OCI-M2 (cell line): ENCODE measurements at regions not wholly inside any gene's neighbourhood (a gene's known extent, or its start where the extent isn't known, plus 50 kb on each side); places are given as distances from the start of the nearest gene placed in this dataset.

Source experiments
- DNase-seq: peaks from one replicate; lab custom pipeline; 2025; ENCODE audit not compliant: unreplicated experiment; lab: John Stamatoyannopoulos, UW

GRCh38 chr4:176971576-176972115 lies 178.9 kb upstream of the VEGFC start:
- DNase-seq = no peak

- no peak for DNase-seq
Measured at GRCh38 chr4:176979416-176979815, 186.7 kb upstream of the VEGFC start.

- no peak for DNase-seq
Measured at GRCh38 chr4:176981074-176981473, 188.4 kb upstream of the VEGFC start.

DNA sequence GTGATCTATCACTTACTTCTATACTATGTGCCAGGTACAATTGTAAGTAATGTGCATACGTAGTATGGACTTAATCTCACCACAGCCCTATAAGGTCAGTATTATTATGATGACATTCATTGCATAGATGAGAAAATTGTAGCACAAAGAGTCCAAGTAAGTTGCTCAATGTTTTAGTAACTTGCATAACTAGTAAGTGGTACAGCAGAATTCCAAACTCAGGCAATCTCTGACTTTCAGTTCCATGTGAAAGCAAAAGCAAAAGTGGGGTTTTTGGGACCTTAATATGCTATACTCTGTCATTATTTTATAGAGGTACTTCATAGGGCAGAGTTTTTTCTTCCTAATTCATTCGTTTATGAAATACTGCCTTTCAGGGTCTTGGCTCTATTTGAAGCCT lies 188.8 kb upstream of the VEGFC start:
- DNase-seq = no peak

DNA sequence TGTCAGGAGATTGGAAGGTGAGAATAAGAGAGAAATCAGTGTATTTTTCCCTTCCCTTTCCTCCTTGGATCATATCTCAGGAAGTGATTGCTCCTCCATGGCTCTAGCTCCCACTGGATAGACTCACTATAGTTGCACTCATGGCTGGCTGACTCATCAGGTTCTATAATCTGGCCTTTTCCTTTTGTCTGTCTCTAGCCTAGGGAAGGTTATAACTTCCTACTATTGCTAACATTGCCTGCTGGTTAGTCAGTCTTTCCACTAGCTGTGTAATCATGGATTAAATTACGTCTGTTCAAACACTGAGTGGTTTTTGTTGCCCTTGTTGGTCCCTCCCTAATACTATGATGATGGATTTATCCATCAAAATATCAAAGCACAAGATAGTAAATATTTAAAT lies 195.5 kb upstream of the VEGFC start:
- DNase-seq = no peak

DNA sequence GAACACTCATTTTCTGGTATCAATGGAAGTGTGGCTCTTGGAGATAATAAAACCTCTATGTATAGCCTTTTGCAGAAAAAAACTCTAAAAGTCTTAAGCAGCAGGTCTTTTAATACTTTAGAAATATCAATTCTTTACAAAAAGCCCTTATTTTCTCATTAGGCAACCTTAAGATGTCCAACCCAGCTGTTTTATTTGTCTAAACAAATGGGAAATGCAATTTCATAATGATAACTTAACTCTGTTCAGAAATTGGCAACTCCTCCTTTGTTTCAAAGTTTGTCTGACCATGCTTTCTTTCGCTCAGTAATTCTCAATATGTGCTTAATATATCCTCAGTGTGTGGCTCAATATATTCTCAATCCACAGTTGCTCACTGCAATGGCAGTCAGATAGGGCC lies 196.5 kb upstream of the VEGFC start:
- DNase-seq = no peak

DNA sequence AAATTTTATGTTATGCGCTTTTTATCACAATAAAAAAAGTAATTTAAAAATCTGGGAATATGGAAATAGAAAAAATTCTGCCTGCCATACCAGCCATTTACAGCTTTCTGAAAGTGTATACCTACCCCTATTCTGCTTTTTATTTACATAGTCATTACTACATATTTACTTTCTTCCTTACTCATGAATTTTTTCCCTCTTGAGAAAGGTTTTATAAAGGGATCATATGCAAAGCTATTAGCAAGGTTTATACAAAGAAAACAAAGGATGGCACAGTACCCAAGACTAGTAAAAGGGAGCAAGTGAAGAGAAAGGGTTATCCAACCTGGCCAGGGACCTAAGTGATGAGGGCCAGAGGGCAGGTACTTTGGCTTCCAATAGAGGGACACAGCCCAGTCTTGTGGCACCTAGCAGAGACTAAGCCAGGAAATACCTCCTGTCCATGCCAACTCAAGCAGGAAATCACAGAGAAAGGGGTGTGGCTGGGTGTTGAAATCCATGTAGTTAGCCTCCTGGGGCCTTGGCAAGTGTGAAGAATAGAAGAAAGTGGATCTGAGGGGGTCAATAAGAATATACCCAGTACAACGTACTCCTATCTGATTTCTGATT lies 207.3 kb upstream of the VEGFC start:
- no peak for DNase-seq

DNA sequence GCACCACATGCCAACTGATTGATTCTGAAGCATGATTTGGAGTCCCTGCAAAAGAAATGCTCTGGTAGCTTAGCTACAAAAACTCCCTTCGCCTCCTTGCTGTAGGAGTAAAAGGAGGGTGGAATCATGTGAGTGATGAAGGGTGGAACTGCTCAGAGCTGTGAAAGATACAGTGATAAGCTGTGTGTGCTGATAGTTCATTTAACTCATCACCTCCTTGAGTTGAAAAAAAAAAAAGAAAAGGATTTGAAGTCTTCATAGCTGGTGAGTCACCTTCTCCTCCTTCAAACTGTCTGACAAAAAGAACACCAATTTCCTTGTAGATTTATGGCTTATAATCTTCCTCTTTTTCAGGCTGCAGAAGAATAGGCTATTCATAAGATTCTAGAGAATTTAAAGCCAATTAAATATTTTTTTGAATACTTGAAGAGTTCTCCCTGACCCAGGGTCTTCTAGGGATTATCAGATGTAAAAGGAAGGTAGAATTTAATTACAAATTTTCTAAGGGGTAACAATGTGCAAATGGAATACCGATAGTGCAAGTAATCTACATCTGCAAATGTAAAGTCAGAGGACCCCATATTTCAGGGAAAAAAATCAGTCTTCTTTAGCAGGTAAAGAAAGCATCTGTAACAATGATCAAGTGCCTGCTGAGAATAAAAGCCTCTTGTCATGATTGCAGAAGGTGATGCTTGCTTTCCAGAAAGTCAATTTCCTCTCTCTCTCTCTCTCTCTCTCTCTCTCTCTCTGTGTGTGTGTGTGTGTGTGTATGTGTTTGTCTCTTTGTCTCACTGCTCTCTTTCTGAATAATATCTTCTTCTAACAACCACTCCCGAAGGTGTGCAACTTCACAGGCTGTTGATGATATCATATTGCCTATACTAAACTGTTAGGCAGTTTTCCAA lies 208.8 kb upstream of the VEGFC start:
- DNase-seq = no peak

DNA sequence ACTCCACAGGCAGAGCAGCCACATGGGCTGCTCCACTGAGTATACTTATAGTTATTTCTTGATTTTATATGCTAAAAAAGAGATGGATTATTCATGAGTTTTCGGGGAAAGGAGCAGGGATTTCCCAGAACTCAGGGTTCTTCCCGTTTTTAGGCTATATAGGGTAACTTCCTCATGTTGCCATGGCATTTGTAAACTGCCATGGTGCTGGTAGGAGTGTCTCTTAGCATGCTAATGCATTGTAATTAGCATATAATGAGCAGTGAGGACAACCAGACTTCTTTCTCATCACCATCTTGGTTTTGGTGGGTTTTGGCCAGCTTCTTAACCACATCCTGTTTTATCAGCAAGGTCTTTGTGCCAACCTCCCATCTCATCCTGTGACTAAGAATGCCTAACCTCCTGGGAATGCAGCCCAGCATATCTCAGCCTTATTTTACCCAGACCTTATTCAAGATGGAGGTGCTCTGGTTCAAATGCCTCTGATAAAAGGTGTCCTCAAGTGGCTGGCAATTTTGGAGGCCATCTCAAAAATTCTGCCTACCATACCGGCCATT lies 213.0 kb upstream of the VEGFC start:
- no peak for DNase-seq

GRCh38 chr4:177006331-177006730 lies 213.6 kb upstream of the VEGFC start:
- no peak for DNase-seq

- DNase-seq = no peak
Measured at GRCh38 chr4:177008071-177008835, 215.5 kb upstream of the VEGFC start.

DNA sequence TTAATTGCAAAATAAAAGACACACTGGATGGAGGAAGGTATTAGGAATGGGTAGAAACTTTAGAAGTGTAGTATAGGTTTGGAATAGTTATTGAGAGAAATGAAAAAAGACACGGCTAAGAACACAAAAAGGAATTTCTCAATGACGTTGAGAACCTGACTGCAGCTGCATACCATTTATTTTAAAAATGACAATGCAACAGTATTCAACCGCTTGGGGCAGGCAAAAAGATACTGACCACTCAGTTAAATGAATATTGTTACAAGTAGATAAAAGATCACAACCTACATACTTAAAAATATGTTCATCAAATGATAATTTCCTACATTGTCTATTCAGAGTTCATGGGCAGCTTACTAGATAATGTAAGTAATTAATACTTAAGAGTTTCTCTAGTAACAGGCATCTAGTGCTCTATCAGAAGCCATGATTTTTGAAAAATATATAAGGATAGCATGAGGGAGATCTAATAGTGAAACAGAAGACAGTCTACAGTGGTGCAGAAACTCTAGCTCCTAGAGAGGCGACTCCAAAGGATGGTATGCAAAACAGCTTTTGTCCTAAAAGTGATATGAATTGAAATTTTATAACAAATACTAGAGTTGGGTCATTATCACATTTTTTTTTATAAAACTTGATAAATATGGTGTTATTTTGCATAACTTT lies 216.2 kb upstream of the VEGFC start:
- DNase-seq = no peak

- no peak for DNase-seq
Measured at GRCh38 chr4:177010418-177010817, 217.7 kb upstream of the VEGFC start.

- no peak for DNase-seq
Measured at GRCh38 chr4:177012918-177013545, 220.3 kb upstream of the VEGFC start.

GRCh38 chr4:177016541-177017141 lies 223.9 kb upstream of the VEGFC start:
- DNase-seq = no peak

DNA sequence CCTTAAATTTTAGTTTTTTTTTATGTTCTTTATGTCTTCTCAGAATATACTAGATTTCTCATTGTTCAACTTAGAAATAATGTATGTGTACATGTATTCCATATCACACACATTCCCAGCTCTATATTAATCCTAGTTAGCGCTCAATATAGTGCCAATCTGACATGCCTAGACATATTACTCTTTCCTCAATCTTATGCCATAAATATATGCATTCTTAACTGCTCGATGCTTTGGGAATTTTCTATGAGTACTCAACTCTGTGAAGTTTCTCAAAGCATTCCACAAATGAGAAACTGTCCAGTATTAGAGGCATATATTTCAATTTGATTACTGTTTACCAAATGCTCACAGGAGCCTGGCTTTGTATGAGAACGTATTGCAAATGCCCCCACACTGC lies 231.2 kb upstream of the VEGFC start:
- no peak for DNase-seq

DNA sequence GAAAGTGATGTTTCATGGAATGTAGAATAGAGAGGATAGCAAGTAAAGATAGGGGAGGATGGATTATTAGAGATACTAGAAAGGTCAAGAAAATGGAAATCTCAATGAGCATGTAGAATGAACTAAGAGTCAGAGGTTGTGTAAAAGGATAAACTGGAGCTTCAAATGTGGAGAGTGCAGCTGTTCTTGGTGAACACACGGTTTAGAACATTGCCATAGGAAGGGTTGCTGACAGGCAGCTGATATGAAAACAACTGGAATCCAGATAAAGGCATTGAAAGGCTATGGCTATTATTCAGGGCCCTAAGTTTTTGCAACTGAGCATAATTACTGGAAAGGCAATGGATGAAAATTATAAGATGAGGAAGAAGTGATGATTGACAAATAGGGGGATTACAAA lies 239.6 kb upstream of the VEGFC start:
- no peak for DNase-seq

GRCh38 chr4:177033135-177033534 lies 240.4 kb upstream of the VEGFC start:
- no peak for DNase-seq

- DNase-seq = no peak
Measured at GRCh38 chr4:177033632-177034031, 240.9 kb upstream of the VEGFC start.

DNA sequence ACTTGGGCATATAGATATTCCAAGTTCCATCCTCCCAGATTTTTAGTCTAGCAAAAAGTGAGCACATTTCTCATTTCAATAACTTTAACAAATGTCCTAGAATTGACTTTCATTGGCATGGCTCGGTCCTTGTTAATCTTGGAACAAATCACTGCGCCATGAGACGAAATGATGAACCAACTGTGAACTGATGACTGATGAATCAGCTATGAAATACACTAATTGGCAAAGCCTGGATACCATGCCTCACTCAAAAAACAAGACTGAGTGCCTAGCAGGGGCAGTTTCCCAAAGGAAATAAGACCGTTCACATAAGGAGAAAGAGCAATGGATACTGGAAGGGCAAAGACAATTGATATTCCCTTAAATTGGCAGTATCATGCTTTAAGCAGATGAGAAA lies 248.6 kb upstream of the VEGFC start:
- no peak for DNase-seq
